Fibroblast of mammary gland (primary cell): ENCODE measurements at regions not wholly inside any gene's neighbourhood (a gene's known extent, or its start where the extent isn't known, plus 50 kb on each side); places are given as distances from the start of the nearest gene placed in this dataset.

ENCODE experiments used
- DNase-seq: peaks from one replicate; pipeline ENCODE4 v3.0.0-alpha.2; 2010; ENCODE audit warnings: low read depth
- H3K4me3 ChIP-seq: 2 replicates; pipeline ENCODE4 v1.5.1; 2011; ENCODE audit warnings: low read depth, mild to moderate bottlenecking, low read length, moderate library complexity; ENCODE audit not compliant: control insufficient read depth
- CTCF ChIP-seq: conservative IDR thresholded peaks from 2 replicates; pipeline ENCODE4 v1.5.1; 2011; ENCODE audit warnings: low read depth, low read length, inconsistent platforms; ENCODE audit not compliant: control insufficient read depth, insufficient read depth

GRCh38 chr21:15552914-15553494 lies 176.8 kb upstream of the USP25 start:
- DNase-seq, result peak; percentile 39
- no peak overlapping the region for H3K4me3 ChIP-seq
- peak; percentile 53 for TF ChIP-seq CTCF

DNA sequence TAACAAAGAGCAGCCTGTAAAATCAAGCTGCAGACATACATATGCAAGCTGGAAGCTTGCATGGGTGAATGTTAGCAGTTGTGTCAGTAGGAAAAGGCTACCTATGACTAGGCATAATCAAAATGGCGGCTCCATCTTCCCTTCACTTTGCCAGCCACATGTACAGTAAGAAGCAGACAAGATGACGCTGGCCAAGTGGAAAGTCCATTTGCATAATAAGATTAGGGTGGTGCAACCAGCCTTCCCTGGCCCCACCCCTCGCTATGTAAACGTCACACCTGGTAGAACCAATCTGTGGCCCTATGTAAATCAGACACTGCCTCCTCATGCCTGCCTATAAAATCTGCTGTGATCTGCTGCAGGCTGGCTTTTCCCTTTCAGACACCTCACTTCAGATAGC lies 171.9 kb upstream of the USP25 start:
- TF ChIP-seq CTCF, result no peak
- no peak overlapping the region for H3K4me3 ChIP-seq
- DNase-seq, result no peak

GRCh38 chr21:15558884-15559283 lies 170.9 kb upstream of the USP25 start:
- DNase-seq, result no peak
- no peak for TF ChIP-seq CTCF

DNA sequence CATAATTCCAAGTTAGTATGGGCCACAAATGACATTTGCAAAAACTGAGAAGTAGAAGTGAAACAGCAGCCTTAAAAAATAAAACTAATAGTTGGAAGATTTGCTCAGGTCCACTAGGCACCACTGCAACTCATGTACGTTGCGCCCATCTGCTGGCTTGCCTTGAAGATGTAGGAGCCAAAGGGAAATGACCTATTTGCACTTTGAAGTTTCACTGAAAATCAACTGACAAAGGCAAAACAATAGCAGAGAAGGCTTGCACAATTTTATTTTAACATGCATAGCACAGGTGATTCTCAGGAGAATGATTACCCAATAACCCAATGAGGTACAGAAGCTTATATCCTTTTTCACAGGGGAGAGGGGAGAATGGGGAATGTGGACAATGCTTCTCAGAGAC lies 170.1 kb upstream of the USP25 start:
- TF ChIP-seq CTCF, result no peak
- no peak for DNase-seq
- no peak overlapping the region for H3K4me3 ChIP-seq

More at GRCh38 chr21:15558884-15559283, 170.9 kb upstream of the USP25 start:
- H3K4me3 ChIP-seq, result no peak overlapping the region

DNA sequence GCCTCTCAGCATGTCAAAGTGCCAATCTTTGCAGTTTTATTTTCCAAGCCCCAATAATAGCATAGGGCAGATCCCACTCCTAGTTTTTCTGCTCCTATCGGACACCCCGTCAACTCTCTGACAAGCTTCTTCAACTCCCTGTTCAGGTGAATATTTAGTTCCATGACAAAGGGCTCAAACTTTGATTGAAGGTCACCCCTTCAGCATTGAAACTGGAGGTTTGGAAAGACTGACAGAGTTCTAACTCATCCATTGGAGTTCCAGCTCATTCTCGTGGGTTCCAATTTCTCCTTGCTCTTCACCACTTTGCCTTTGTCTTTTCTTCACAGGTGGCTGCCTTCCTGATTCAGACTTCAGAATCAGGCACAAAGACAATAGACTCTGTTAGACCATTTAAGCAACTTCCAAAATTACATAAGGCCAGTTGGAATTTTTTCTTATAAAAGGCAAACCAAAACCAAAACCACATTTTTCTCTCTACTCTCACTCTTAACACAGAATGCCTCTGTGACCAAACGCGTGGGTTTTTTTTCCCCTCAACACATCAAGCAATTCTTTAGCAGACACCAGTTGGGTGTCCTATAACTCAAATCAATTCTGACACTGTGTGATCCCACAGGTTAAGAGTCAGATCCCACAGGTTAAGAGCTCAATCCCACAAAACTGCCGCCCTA lies 169.3 kb upstream of the USP25 start:
- H3K4me3 ChIP-seq, result no peak overlapping the region
- no peak for TF ChIP-seq CTCF
- DNase-seq, result no peak

- no peak for DNase-seq
- no peak overlapping the region for H3K4me3 ChIP-seq
- no peak for TF ChIP-seq CTCF
These were observed 167.0 kb upstream of the USP25 start for GRCh38 chr21:15562748-15563147.
